Mesodermal cell (in vitro differentiated cells): ENCODE measurements at regions not wholly inside any gene's neighbourhood (a gene's known extent, or its start where the extent isn't known, plus 50 kb on each side); places are given as distances from the start of the nearest gene placed in this dataset.
"Not testable (repeated sequence)": the region's sequence is repeated elsewhere in the genome, so short reads cannot be mapped to it uniquely, and the experiment has no call there.

Source experiments
- H3K27ac ChIP-seq: 2 replicates; pipeline ENCODE4 v1.7.0; 2013; ENCODE audit warnings: mild to moderate bottlenecking, low read depth, low read length, moderate library complexity; ENCODE audit not compliant: severe bottlenecking
- H3K36me3 ChIP-seq: 2 replicates; pipeline ENCODE4 v1.7.1; 2013; ENCODE audit warnings: mild to moderate bottlenecking, low read length, moderate library complexity; ENCODE audit not compliant: control insufficient read depth, insufficient read depth
- H3K4me1 ChIP-seq: one replicate; pipeline ENCODE4 v1.7.1; 2013; ENCODE audit warnings: mild to moderate bottlenecking, low read length; ENCODE audit not compliant: insufficient read depth, control insufficient read depth, poor library complexity, severe bottlenecking
- H3K4me3 ChIP-seq: 2 replicates; pipeline ENCODE4 v1.7.0; 2013; ENCODE audit warnings: low read length, control low read depth, mild to moderate bottlenecking; ENCODE audit not compliant: insufficient read depth, poor library complexity, severe bottlenecking; ENCODE audit errors: extremely low read depth
- H3K9me3 ChIP-seq: 2 replicates; pipeline ENCODE4 v1.7.1; 2013; ENCODE audit warnings: mild to moderate bottlenecking, low read length, moderate library complexity; ENCODE audit not compliant: control insufficient read depth
- WGBS, 2 experiments: methylation state at CpG; one replicate each; pipeline ENCODE4 v1.1.5; 2013; ENCODE audit warnings: missing lambda C conversion rate in 2 of 2; ENCODE audit not compliant: insufficient coverage in 2 of 2; 5-methylcytosine and 5-hydroxymethylcytosine counted together

GRCh38 chr12:102687523-102687922 is 207.2 kb upstream of the IGF1 start:
- H3K4me3 ChIP-seq: no peak overlapping the region
- H3K9me3 ChIP-seq: no peaks in the 10 kb centered on the region
- H3K36me3 ChIP-seq: no peaks in the 10 kb centered on the region
- no peaks in the 10 kb centered on the region for H3K4me1 ChIP-seq
- H3K27ac ChIP-seq: no peak overlapping the region
- WGBS, 2 experiments: 100% methylated on average over 1 of the region's 1 CpG

GRCh38 chr12:102685841-102686240 is 205.5 kb upstream of the IGF1 start:
- H3K4me1 ChIP-seq: no peaks in the 10 kb centered on the region
- WGBS, 2 experiments: no CpG with 5 or more reads among the region's 4 CpGs
- no peak overlapping the region for H3K4me3 ChIP-seq
- no peaks in the 10 kb centered on the region for H3K36me3 ChIP-seq
- H3K27ac ChIP-seq: no peak overlapping the region
- H3K9me3 ChIP-seq: no peaks in the 10 kb centered on the region

DNA sequence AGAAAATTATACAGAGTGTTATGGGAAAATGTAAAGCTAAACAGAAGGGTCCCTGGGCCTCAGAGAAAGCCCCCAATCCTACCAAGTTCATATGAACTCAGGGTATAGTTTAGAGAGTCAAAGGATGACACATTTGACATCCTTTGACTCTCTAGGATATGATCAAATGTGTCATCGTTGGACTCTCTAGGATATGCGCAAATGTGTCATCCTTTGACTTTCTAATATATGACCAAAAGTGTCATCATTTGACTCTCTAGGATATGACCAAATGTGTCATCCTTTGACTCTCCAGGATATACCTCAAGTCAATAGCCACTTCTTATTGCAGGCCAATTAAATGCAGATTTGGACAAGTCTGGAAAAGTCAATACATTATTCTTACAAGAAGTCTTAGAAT is 204.8 kb upstream of the IGF1 start:
- no peak overlapping the region for H3K4me3 ChIP-seq
- H3K27ac ChIP-seq: no peak overlapping the region
- no peaks in the 10 kb centered on the region for H3K4me1 ChIP-seq
- no peaks in the 10 kb centered on the region for H3K36me3 ChIP-seq
- WGBS, 2 experiments: 92 to 100% methylated on average over 2 of the region's 2 CpGs
- no peaks in the 10 kb centered on the region for H3K9me3 ChIP-seq

- whole genome bisulfite sequencing, 2 experiments: 83 to 100% methylated on average over 1 of the region's 2 CpGs
- H3K4me3 ChIP-seq: no peak overlapping the region
- H3K27ac ChIP-seq: no peak overlapping the region
- H3K4me1 ChIP-seq: no peaks in the 10 kb centered on the region
- H3K36me3 ChIP-seq: no peaks in the 10 kb centered on the region
- H3K9me3 ChIP-seq: no peaks in the 10 kb centered on the region
Measured at GRCh38 chr12:102682366-102683289, 202.3 kb upstream of the IGF1 start.

DNA sequence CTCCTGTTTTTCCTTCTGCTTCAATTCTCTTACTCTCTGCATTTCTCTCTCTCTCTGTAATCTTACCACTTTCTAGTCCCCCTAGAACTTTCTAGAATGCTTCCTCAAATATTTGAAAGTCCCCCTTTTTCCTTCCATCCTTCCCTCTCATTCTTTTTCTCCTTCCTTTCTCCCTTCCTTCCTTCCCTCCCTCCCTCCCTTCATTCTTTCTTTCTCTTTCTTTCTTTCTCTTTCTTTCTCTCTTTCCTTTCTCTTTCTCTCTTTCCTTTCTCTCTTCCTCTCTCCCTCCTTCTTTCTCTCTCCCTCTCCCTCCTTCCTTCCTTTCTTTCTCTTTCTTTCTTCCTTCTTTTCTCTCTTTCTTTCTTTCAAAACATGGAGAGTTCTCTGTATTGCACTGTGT is 201.4 kb upstream of the IGF1 start:
- no peak overlapping the region for H3K4me3 ChIP-seq
- no peak overlapping the region for H3K27ac ChIP-seq
- H3K9me3 ChIP-seq: no peaks in the 10 kb centered on the region
- no peaks in the 10 kb centered on the region for H3K36me3 ChIP-seq
- no peaks in the 10 kb centered on the region for H3K4me1 ChIP-seq

- H3K4me3 ChIP-seq: no peak overlapping the region
- no peaks in the 10 kb centered on the region for H3K4me1 ChIP-seq
- H3K9me3 ChIP-seq: no peaks in the 10 kb centered on the region
- 77 to 100% methylated on average over 2 of the region's 2 CpGs for WGBS, 2 experiments
- no peaks in the 10 kb centered on the region for H3K36me3 ChIP-seq
- no peak overlapping the region for H3K27ac ChIP-seq
Measured at GRCh38 chr12:102681309-102681708, 200.9 kb upstream of the IGF1 start.

GRCh38 chr12:102680304-102680703 is 199.9 kb upstream of the IGF1 start:
- Histone ChIP-seq H3K27ac (no peak overlapping the region), H3K4me1 (no peaks in the 10 kb centered on the region), H3K9me3 (no peaks in the 10 kb centered on the region), H3K4me3 (no peak overlapping the region), H3K36me3 (no peaks in the 10 kb centered on the region)
- WGBS, 2 experiments: 93% methylated on average over 2 of the region's 2 CpGs; no CpG with 5 or more reads in 1 of the 2 experiments

DNA sequence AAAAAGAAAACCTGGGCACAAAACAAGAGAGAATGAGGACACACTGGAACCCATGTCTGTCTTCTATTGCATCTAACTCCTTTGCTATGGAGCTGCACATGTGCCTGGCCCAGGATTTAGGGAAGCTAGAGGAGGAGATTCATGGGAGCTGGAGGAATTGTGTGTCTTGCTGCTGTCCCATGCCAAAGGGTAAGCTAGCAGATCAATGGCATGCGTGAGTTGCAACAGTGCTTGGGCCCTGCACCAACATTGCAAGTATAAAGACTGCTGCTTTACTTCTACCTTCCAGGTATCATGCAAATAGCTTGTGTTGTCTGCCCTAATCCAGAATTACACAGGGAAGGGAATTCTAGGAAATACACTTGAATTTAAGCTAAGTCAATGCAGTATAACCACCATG is 196.4 kb upstream of the IGF1 start:
- 100% methylated on average over 1 of the region's 1 CpG for WGBS, 2 experiments

DNA sequence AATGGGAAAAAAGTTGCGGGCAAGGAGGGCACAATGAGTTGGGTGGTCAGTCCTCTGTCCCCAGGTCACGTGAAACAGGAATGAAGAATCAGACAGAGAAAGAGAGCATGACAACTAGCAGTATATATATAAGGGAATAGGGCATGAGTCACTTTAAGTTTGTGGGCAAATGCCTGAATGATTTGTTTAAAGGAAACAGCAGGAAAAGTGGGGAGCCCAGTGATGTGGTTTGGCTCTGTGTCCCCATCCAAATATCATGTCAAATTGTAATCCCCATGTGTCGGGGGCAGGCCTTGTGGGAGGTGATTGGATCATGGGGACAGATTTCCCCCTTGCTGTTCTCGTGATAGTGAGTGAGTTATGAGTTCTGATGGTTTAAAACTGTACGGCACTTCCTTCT is 195.3 kb upstream of the IGF1 start:
- WGBS, 2 experiments: 96 to 100% methylated on average over 2 of the region's 5 CpGs
- H3K4me3 ChIP-seq: no peak overlapping the region

More for the DNA sequence above, 196.4 kb upstream of the IGF1 start:
- peaks cover 11% of the 10 kb centered on the region for H3K9me3 ChIP-seq
- no peaks in the 10 kb centered on the region for H3K36me3 ChIP-seq
- H3K4me3 ChIP-seq: no peak overlapping the region
- H3K4me1 ChIP-seq: no peaks in the 10 kb centered on the region
- no peak overlapping the region for H3K27ac ChIP-seq

GRCh38 chr12:102673606-102674005 is 193.2 kb upstream of the IGF1 start:
- WGBS, 2 experiments: no CpG with 5 or more reads among the region's 1 CpG

More for the DNA sequence above, 195.3 kb upstream of the IGF1 start:
- H3K36me3 ChIP-seq: no peaks in the 10 kb centered on the region
- H3K27ac ChIP-seq: no peak overlapping the region
- no peaks in the 10 kb centered on the region for H3K4me1 ChIP-seq
- H3K9me3 ChIP-seq: peaks cover 11% of the 10 kb centered on the region

DNA sequence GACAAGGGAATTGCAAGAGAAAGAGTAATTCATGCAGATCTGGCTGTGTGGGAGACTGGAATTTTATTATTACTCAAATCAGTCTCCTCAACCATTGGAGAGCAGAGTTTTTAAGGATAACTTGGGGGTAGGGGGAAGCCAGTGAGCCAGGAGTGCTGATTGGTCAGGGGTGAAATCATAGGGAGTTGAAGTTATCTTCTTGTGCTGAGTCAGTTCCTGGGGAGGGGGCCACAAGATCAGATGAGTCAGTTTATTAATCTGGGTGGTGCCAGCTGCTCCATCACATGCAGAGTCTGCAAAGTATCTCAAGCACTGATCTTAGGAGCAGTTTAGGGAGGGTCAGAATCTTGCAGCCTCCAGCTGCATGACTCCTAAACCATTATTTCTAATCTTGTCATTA is 191.8 kb upstream of the IGF1 start:
- H3K36me3 ChIP-seq, H3K4me1 ChIP-seq, H3K4me3 ChIP-seq, H3K27ac ChIP-seq: not testable (repeated sequence)
- peaks cover 11% of the 10 kb centered on the region for H3K9me3 ChIP-seq

More at GRCh38 chr12:102673606-102674005, 193.2 kb upstream of the IGF1 start:
- Histone ChIP-seq H3K4me1 (no peaks in the 10 kb centered on the region), H3K4me3 (no peak overlapping the region), H3K27ac (no peak overlapping the region), H3K36me3 (no peaks in the 10 kb centered on the region), H3K9me3 (peaks cover 11% of the 10 kb centered on the region)
